Fibroblast of lung (primary cell): ENCODE measurements at regions not wholly inside any gene's neighbourhood (a gene's known extent, or its start where the extent isn't known, plus 50 kb on each side); places are given as distances from the start of the nearest gene placed in this dataset.

Experiments
- DNase-seq, 2 donors: peaks; one replicate each; pipeline versions ENCODE4 v3.0.0 to v3.0.0-alpha.2; 2010; ENCODE audit warnings: low read depth in 2 of 2
- H2AFZ ChIP-seq: 2 replicates; pipeline ENCODE4 v1.5.1; 2012; ENCODE audit warnings: low read length, control low read depth, inconsistent platforms
- H3K27ac ChIP-seq: 2 replicates; pipeline ENCODE4 v1.5.1; 2011; ENCODE audit warnings: low read length, control low read depth; ENCODE audit not compliant: insufficient read depth
- H3K27me3 ChIP-seq: 2 replicates; pipeline ENCODE4 v1.5.1; 2011; ENCODE audit warnings: mild to moderate bottlenecking, low read length; ENCODE audit not compliant: control insufficient read depth, insufficient read depth
- H3K36me3 ChIP-seq: 2 replicates; pipeline ENCODE4 v1.5.1; 2011; ENCODE audit warnings: low read length; ENCODE audit not compliant: control insufficient read depth, insufficient read depth
- H3K4me1 ChIP-seq: 2 replicates; pipeline ENCODE4 v1.5.1; 2011; ENCODE audit warnings: low read length; ENCODE audit not compliant: control insufficient read depth, insufficient read depth; ENCODE audit errors: extremely low read depth
- H3K4me2 ChIP-seq: 2 replicates; pipeline ENCODE4 v1.5.1; 2011; ENCODE audit warnings: low read length, control low read depth; ENCODE audit not compliant: insufficient read depth; ENCODE audit errors: extremely low read depth
- H3K4me3 ChIP-seq, 4 experiments: fragments of 200-600 bp in 1 of 4; sonication (generic) in 1 of 4; replicated peaks in 1 of 4; 2 replicates each; pipeline ENCODE4 v1.5.1; 2011 to 2016; ENCODE audit warnings: low read length in 4 of 4, low read depth in 3 of 4, mild to moderate bottlenecking in 3 of 4, control low read depth in 2 of 4, inconsistent platforms in 1 of 4, mixed read lengths in 1 of 4; ENCODE audit not compliant: insufficient read depth in 1 of 4; ENCODE audit errors: control extremely low read depth in 1 of 4
- H3K79me2 ChIP-seq: 2 replicates; pipeline ENCODE4 v1.5.1; 2012; ENCODE audit warnings: mild to moderate bottlenecking, low read length, inconsistent platforms; ENCODE audit not compliant: control insufficient read depth, insufficient read depth
- H3K9ac ChIP-seq: 2 replicates; pipeline ENCODE4 v1.5.1; 2011; ENCODE audit warnings: mild to moderate bottlenecking, low read length, control low read depth; ENCODE audit not compliant: insufficient read depth
- H3K9me3 ChIP-seq: 2 replicates; pipeline ENCODE4 v1.5.1; 2012; ENCODE audit warnings: low read depth, low read length; ENCODE audit not compliant: control insufficient read depth, insufficient read depth
- H4K20me1 ChIP-seq: 2 replicates; pipeline ENCODE4 v1.5.1; 2011; ENCODE audit warnings: low read length; ENCODE audit not compliant: control insufficient read depth, insufficient read depth; ENCODE audit errors: extremely low read depth
- EZH2 ChIP-seq: IDR thresholded peaks from 2 replicates; pipeline ENCODE4 v1.5.1; 2012; ENCODE audit warnings: low read length, control low read depth, mild to moderate bottlenecking; ENCODE audit errors: missing control alignments
- TF ChIP-seq, protein P1 (sequence below), 2 donors: IDR thresholded peaks in 1 of 2; conservative IDR thresholded peaks in 1 of 2; 1 replicate in 1 of 2; 2 replicates in 1 of 2; pipeline ENCODE4 v1.5.1; 2011 to 2012; ENCODE audit warnings: low read length in 2 of 2, control low read depth in 1 of 2, inconsistent platforms in 1 of 2, low read depth in 1 of 2, mild to moderate bottlenecking in 1 of 2

DNA sequence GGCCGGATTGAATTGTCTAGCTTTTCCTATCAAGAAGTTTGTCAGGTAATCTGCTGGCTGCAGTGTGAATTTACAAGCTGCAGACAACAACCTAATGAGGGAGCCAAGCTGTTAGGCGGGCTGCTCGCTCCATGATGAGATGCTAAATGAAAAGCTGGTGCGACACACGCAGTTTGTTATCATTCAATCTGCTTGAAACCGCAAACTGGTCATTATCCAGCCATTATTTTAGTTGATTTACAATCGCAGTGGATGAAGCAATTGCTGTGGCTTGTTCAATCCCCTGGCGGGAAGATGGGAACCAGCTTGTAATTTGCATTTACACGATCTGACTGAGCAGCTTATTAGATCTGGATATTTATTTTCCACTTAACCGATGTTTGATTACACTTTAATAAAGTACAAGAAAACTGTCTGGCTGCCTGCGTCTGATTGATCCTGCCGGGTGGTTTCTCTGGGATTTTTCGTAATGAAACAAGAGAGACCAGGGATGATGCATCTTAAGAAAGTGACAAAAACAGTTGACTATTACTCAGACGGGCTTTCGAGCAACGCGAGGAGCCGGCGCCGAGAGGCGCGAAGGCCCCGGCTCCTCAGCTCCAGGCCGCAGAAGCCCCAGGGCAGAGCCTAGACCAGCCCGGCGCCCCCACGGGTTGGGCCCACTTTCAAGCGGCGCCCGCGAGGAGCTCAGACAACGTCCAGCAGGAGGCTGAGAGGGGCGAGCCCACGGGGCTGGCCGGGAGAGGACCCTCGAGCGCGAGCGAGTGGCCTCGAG is 118.0 kb upstream of the BARHL2 start:
- Histone ChIP-seq H3K36me3 (no peaks in the 10 kb centered on the region), H4K20me1 (no peaks in the 10 kb centered on the region), H3K4me1 (no peaks in the 10 kb centered on the region), H3K4me3 (no peak overlapping the region), H3K9me3 (no peaks in the 10 kb centered on the region), H3K27me3 (peaks cover 42% of the 10 kb centered on the region), H3K27ac (no peak overlapping the region), H3K9ac (no peak overlapping the region), H3K79me2 (no peaks in the 10 kb centered on the region), H2AFZ (no peak overlapping the region), H3K4me2 (no peak overlapping the region)
- peak; percentile 77 for TF ChIP-seq EZH2
- TF ChIP-seq, protein P1, sequence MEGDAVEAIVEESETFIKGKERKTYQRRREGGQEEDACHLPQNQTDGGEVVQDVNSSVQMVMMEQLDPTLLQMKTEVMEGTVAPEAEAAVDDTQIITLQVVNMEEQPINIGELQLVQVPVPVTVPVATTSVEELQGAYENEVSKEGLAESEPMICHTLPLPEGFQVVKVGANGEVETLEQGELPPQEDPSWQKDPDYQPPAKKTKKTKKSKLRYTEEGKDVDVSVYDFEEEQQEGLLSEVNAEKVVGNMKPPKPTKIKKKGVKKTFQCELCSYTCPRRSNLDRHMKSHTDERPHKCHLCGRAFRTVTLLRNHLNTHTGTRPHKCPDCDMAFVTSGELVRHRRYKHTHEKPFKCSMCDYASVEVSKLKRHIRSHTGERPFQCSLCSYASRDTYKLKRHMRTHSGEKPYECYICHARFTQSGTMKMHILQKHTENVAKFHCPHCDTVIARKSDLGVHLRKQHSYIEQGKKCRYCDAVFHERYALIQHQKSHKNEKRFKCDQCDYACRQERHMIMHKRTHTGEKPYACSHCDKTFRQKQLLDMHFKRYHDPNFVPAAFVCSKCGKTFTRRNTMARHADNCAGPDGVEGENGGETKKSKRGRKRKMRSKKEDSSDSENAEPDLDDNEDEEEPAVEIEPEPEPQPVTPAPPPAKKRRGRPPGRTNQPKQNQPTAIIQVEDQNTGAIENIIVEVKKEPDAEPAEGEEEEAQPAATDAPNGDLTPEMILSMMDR (conservative IDR thresholded peaks at IDR 0.05 in 1 of 2, IDR thresholded peaks at IDR 0.05 in 1 of 2; ENCODE audit: low read depth in 1 of 2, low read length in 2 of 2) = no peak
- DNase-seq = peak; percentile 3 to 18

DNA sequence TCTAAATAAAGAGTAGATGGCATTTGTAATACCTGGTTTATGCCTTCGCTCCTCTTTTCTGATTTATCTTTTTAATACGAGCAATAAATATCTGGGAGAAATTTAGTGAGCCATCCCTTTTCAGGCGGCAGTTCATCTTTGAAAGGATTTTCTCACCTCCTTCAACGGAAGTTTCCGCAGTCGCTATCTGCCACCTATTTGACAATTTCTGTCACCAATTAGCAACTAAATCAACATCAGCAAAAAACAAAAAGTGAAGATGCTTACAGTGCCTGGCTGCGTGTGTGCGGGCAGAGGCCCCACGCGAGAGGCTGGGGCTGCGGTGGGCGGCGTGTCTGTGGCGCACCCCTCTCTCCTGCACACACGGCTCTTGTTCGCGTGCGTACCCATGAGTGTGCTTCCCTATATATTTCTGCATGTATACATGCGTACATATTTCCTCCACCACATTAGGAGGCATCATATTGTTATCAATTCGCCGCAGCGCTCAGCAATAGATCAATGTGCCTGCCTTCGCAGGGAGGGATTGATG is 117.3 kb upstream of the BARHL2 start:
- Histone ChIP-seq H3K9ac (no peak overlapping the region), H3K4me2 (no peak overlapping the region), H3K27ac (no peak overlapping the region), H3K9me3 (no peaks in the 10 kb centered on the region), H3K4me1 (no peaks in the 10 kb centered on the region), H4K20me1 (no peaks in the 10 kb centered on the region), H3K36me3 (no peaks in the 10 kb centered on the region), H3K27me3 (peaks cover 42% of the 10 kb centered on the region), H3K4me3 (no peak overlapping the region), H3K79me2 (no peaks in the 10 kb centered on the region), H2AFZ (no peak overlapping the region)
- DNase-seq = no peak
- TF ChIP-seq, protein P1 (conservative IDR thresholded peaks at IDR 0.05 in 1 of 2, IDR thresholded peaks at IDR 0.05 in 1 of 2; ENCODE audit: low read depth in 1 of 2, low read length in 2 of 2) = no peak
- TF ChIP-seq EZH2 = peak; percentile 29

DNA sequence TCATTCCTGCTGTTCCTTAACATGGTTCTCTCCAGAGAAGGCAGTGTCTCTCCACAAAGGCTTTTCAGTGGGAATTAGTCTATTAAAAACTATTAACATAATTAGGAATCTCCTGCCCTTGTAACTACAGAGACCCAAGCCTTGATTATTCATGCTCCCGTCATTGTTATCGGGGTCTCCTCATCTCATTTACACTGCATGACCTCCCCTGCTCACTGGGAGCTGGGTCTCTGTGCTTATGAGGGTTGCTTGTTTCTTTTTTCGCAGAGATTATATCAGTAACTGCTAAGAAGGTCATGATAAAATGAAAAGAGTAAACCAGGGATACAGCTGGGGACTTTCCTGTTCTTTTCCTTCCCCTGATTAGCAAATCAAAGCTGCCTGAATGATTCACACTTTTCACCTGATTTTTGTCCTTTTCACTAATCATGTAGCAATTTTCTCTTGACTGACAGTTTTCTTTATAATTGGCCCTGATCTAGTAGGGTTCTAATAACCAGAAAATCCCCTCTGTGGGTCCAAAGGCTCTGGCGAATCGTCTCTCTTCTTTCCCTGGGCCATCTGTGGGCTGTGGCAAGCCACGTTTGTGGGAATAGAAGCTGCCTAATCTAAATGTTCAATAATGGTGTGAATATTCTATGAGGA is 116.5 kb upstream of the BARHL2 start:
- no peaks in the 10 kb centered on the region for H3K36me3 ChIP-seq
- H3K4me3 ChIP-seq = no peak overlapping the region
- no peaks in the 10 kb centered on the region for H3K4me1 ChIP-seq
- no peaks in the 10 kb centered on the region for H3K9me3 ChIP-seq
- no peak overlapping the region for H2AFZ ChIP-seq
- no peak overlapping the region for H3K9ac ChIP-seq
- DNase-seq = no peak
- H3K4me2 ChIP-seq = no peak overlapping the region
- no peaks in the 10 kb centered on the region for H4K20me1 ChIP-seq
- H3K27ac ChIP-seq = no peak overlapping the region
- TF ChIP-seq EZH2 = no peak
- TF ChIP-seq, protein P1 (conservative IDR thresholded peaks at IDR 0.05 in 1 of 2, IDR thresholded peaks at IDR 0.05 in 1 of 2; ENCODE audit: low read depth in 1 of 2, low read length in 2 of 2) = no peak
- peaks cover 42% of the 10 kb centered on the region for H3K27me3 ChIP-seq
- H3K79me2 ChIP-seq = no peaks in the 10 kb centered on the region
